GM13976 (cell line): ENCODE measurements at regions not wholly inside any gene's neighbourhood (a gene's known extent, or its start where the extent isn't known, plus 50 kb on each side); places are given as distances from the start of the nearest gene placed in this dataset.

Source experiments
- DNase-seq: peaks from one replicate; pipeline ENCODE4 v3.0.0; 2012; ENCODE audit warnings: low spot score
- in situ Hi-C: fragments of 300-500 bp; cut with MboI; formaldehyde crosslinking; loops from one replicate; pipeline ENCODE4 v1.12.0; 2022; ENCODE audit warnings: low sequenced_read_pairs, mixed read lengths, inconsistent platforms; ENCODE audit not compliant: unreplicated experiment
- TF ChIP-seq, protein P1 (sequence below): IDR thresholded peaks from 2 replicates; pipeline ENCODE4 v1.5.1; 2012; ENCODE audit warnings: borderline replicate concordance, mild to moderate bottlenecking; ENCODE audit not compliant: insufficient read depth; ENCODE audit errors: extremely low read depth, missing control alignments, control extremely low read depth

- in situ Hi-C loops, result no loop called here
- no peak for DNase-seq
- TF ChIP-seq, protein P1, sequence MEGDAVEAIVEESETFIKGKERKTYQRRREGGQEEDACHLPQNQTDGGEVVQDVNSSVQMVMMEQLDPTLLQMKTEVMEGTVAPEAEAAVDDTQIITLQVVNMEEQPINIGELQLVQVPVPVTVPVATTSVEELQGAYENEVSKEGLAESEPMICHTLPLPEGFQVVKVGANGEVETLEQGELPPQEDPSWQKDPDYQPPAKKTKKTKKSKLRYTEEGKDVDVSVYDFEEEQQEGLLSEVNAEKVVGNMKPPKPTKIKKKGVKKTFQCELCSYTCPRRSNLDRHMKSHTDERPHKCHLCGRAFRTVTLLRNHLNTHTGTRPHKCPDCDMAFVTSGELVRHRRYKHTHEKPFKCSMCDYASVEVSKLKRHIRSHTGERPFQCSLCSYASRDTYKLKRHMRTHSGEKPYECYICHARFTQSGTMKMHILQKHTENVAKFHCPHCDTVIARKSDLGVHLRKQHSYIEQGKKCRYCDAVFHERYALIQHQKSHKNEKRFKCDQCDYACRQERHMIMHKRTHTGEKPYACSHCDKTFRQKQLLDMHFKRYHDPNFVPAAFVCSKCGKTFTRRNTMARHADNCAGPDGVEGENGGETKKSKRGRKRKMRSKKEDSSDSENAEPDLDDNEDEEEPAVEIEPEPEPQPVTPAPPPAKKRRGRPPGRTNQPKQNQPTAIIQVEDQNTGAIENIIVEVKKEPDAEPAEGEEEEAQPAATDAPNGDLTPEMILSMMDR, result no peak
These were observed 185.2 kb upstream of the RGMB start for GRCh38 chr5:98588215-98588614.

DNA sequence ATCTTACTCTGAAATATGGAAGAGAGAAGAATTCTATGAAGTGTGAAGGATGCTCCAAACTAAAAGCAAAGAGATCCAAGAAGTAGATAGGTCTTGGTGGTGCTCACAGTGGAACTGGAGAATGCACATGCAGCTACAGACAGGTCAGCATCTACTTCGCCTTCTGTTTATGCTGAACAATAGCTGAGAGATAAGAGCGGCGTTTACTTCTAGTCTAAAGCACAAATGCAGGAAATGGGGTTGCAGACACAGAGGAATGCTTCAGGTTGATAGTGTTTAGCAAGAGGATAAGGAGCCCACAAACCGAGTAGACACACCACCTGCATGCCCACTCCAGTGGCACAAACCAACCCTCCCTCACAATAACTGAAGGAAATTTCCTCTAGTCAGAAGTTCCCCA is 180.0 kb upstream of the RGMB start:
- in situ Hi-C loops, result no loop called here
- TF ChIP-seq, protein P1, result no peak

DNA sequence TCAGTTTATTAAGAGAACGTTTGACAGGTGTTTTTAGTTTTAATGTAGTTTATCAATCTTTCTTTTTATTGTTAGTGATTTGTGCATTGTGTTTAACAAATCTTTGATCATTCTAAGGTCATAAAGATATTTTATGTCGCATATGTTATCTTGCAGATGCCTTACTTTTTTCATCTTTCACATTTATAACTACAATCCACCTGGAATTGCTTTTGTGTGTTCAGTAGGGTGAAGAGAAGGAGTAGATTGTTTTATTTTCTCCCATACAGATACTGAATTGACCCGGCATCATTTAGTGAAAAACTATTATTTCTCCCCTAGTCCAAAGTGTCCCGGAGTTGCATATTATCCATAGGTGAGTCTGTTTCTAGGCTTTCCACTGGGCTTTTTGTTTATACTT is 179.4 kb upstream of the RGMB start:
- in situ Hi-C loops, result no loop called here
- no peak for DNase-seq
- TF ChIP-seq, protein P1, result no peak

More for the DNA sequence above, 180.0 kb upstream of the RGMB start:
- no peak for DNase-seq

- no peak for DNase-seq
- TF ChIP-seq, protein P1, result no peak
- in situ Hi-C loops, result no loop called here
These were observed 174.4 kb upstream of the RGMB start for GRCh38 chr5:98599016-98599415.

DNA sequence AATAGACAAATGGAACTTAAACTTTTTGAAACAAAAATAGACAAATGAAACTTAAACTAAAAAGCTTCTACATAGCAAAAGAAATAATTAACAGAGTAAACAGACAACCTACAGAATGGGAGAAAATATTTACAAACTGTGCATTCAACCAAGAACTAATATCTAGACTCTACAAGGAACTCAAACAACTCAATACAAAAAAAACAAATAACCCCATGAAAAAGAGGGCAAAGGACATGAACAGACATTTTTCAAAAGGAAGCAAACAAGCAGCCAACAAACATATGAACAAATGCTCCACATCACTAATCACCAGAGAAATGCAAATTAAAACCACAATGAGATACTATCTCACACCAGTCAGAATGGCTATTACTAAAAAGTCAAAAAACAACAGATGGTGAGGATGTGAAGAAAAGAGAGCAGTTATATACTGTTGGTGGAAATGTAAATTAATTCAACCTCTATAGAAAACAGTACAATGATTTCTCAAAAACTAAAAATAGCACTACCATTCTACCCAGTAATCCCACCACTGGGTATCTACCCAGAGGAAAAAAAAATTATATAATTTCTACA is 170.8 kb upstream of the RGMB start:
- TF ChIP-seq, protein P1, result no peak
- in situ Hi-C loops, result no loop called here
- DNase-seq, result no peak

GRCh38 chr5:98603456-98603855 is 170.0 kb upstream of the RGMB start:
- TF ChIP-seq, protein P1, result no peak
- in situ Hi-C loops, result no loop called here
- no peak for DNase-seq

- in situ Hi-C loops, result no loop called here
- DNase-seq, result no peak
- TF ChIP-seq, protein P1, result no peak
These were observed 169.2 kb upstream of the RGMB start for GRCh38 chr5:98604301-98604700.
